ENCODE measurements at regions not wholly inside any gene's neighbourhood (a gene's known extent, or its start where the extent isn't known, plus 50 kb on each side); places are given as distances from the start of the nearest gene placed in this dataset.

DNA sequence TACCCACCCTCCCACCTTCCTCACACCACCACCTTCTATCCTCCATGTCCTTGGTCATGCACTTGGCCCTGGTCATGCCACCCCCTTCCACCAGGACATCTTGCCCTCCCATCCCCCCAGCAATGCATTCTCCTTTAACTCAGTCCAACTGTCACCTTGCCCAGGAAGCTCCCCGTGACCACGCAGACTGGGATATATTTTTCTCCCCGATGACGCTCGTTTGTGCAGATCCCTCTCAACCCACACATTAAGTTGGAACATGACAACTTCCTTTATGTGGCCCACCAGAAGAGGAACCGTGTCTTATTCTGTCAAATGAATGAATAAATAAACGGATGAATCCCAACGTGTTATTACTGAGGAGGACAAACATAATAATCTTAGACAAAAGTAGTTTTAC, 82.8 kb upstream of the TAS2R1 start (continued):
- no peak for TF ChIP-seq HNRNPK (IDR thresholded peaks at IDR 0.05; ENCODE audit: low read depth, low read length, poor library complexity, severe bottlenecking)
- TF ChIP-seq ZNF878 (CRISPR knock-in tag; IDR thresholded peaks at IDR 0.05) = no peak
- no peak for TF ChIP-seq ZNF160 (CRISPR knock-in tag; IDR thresholded peaks at IDR 0.05)
- TF ChIP-seq ZNF75D (CRISPR knock-in tag; IDR thresholded peaks at IDR 0.05; ENCODE audit: borderline replicate concordance) = no peak
- TF ChIP-seq ADNP (CRISPR knock-in tag; IDR thresholded peaks at IDR 0.05) = no peak
- TF ChIP-seq NFIB (CRISPR knock-in tag; IDR thresholded peaks at IDR 0.05; ENCODE audit: borderline replicate concordance) = no peak
- TF ChIP-seq FOXO1 (CRISPR knock-in tag; IDR thresholded peaks at IDR 0.05) = no peak
- TF ChIP-seq, protein P1, sequence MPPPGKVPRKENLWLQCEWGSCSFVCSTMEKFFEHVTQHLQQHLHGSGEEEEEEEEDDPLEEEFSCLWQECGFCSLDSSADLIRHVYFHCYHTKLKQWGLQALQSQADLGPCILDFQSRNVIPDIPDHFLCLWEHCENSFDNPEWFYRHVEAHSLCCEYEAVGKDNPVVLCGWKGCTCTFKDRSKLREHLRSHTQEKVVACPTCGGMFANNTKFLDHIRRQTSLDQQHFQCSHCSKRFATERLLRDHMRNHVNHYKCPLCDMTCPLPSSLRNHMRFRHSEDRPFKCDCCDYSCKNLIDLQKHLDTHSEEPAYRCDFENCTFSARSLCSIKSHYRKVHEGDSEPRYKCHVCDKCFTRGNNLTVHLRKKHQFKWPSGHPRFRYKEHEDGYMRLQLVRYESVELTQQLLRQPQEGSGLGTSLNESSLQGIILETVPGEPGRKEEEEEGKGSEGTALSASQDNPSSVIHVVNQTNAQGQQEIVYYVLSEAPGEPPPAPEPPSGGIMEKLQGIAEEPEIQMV (CRISPR knock-in tag; IDR thresholded peaks at IDR 0.05; ENCODE audit: low read depth) = no peak
- TF ChIP-seq ZNF121 (CRISPR knock-in tag; IDR thresholded peaks at IDR 0.05) = no peak
- TF ChIP-seq, protein P2, sequence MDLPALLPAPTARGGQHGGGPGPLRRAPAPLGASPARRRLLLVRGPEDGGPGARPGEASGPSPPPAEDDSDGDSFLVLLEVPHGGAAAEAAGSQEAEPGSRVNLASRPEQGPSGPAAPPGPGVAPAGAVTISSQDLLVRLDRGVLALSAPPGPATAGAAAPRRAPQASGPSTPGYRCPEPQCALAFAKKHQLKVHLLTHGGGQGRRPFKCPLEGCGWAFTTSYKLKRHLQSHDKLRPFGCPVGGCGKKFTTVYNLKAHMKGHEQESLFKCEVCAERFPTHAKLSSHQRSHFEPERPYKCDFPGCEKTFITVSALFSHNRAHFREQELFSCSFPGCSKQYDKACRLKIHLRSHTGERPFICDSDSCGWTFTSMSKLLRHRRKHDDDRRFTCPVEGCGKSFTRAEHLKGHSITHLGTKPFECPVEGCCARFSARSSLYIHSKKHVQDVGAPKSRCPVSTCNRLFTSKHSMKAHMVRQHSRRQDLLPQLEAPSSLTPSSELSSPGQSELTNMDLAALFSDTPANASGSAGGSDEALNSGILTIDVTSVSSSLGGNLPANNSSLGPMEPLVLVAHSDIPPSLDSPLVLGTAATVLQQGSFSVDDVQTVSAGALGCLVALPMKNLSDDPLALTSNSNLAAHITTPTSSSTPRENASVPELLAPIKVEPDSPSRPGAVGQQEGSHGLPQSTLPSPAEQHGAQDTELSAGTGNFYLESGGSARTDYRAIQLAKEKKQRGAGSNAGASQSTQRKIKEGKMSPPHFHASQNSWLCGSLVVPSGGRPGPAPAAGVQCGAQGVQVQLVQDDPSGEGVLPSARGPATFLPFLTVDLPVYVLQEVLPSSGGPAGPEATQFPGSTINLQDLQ (CRISPR knock-in tag; IDR thresholded peaks at IDR 0.05) = no peak
- TF ChIP-seq, protein P3, sequence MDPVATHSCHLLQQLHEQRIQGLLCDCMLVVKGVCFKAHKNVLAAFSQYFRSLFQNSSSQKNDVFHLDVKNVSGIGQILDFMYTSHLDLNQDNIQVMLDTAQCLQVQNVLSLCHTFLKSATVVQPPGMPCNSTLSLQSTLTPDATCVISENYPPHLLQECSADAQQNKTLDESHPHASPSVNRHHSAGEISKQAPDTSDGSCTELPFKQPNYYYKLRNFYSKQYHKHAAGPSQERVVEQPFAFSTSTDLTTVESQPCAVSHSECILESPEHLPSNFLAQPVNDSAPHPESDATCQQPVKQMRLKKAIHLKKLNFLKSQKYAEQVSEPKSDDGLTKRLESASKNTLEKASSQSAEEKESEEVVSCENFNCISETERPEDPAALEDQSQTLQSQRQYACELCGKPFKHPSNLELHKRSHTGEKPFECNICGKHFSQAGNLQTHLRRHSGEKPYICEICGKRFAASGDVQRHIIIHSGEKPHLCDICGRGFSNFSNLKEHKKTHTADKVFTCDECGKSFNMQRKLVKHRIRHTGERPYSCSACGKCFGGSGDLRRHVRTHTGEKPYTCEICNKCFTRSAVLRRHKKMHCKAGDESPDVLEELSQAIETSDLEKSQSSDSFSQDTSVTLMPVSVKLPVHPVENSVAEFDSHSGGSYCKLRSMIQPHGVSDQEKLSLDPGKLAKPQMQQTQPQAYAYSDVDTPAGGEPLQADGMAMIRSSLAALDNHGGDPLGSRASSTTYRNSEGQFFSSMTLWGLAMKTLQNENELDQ (CRISPR knock-in tag; IDR thresholded peaks at IDR 0.05; ENCODE audit: borderline replicate concordance) = no peak
- no peak for TF ChIP-seq MIER3 (CRISPR knock-in tag; IDR thresholded peaks at IDR 0.05; ENCODE audit: borderline replicate concordance)
